ENCODE measurements at regions not wholly inside any gene's neighbourhood (a gene's known extent, or its start where the extent isn't known, plus 50 kb on each side); places are given as distances from the start of the nearest gene placed in this dataset.

DNA sequence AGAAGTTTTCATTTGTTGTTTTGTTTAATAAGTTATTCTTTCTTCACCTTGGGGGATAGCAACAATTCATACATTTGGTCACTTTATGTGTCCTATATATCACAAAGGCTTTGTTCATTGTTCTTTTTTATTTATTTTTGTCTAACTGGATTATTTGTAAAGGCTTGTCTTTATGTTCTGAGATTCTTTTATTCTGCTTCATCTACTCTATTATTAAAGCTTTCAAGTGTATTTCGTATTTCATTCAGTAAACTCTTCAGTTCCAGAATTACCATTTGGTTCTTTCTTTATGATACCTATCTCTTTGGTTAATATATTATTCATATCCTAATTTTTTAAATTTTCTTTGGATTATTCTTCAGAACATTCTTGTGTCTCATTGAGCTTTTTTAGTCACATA is 942.9 kb downstream of the ANKRD7 start:
- no peaks in the 10 kb centered on the region for H3K4me1 ChIP-seq
- no peaks in the 10 kb centered on the region for H3K27me3 ChIP-seq
- intact Hi-C loops (cut with DNase I; ENCODE audit: low total_unique reads), result no loop called here
- DNase-seq, result no peak
- H3K27ac ChIP-seq, result no peak overlapping the region
- H3K4me3 ChIP-seq, result no peak overlapping the region
- in situ Hi-C loops (cut with MboI; ENCODE audit: low sequenced_read_pairs in 4 of 4), result loop anchor here in 2 of 4 donors (25.0 kb wide), 1 partner anchor 805 kb away; no protein-coding TSS in a partner anchor
- TF ChIP-seq, protein P1, sequence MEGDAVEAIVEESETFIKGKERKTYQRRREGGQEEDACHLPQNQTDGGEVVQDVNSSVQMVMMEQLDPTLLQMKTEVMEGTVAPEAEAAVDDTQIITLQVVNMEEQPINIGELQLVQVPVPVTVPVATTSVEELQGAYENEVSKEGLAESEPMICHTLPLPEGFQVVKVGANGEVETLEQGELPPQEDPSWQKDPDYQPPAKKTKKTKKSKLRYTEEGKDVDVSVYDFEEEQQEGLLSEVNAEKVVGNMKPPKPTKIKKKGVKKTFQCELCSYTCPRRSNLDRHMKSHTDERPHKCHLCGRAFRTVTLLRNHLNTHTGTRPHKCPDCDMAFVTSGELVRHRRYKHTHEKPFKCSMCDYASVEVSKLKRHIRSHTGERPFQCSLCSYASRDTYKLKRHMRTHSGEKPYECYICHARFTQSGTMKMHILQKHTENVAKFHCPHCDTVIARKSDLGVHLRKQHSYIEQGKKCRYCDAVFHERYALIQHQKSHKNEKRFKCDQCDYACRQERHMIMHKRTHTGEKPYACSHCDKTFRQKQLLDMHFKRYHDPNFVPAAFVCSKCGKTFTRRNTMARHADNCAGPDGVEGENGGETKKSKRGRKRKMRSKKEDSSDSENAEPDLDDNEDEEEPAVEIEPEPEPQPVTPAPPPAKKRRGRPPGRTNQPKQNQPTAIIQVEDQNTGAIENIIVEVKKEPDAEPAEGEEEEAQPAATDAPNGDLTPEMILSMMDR (IDR thresholded peaks at IDR 0.05 in 4 of 5, conservative IDR thresholded peaks at IDR 0.05 in 1 of 5), result no peak
- TF ChIP-seq POLR2A (IDR thresholded peaks at IDR 0.05), result no peak
- H3K36me3 ChIP-seq, result no peaks in the 10 kb centered on the region
- no peaks in the 10 kb centered on the region for H3K9me3 ChIP-seq
- no peak for ATAC-seq

DNA sequence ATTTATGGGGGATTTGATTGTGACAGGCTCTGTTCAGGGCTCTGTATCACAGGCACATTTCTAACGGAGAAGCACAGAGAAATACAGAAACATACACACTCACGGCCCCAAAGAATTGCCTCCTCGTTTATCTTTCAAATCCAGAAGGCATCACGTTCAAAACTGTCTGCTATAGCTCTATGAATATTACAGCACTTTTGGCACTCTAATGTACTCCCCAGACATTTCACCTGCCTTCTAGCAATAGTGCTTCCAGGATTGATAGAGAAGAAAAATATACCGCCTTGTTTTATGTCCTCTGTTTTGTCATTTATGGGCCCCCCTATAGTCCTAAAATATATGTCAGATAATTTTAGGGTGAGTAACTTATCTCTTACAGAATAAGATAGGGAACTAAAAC is 947.5 kb downstream of the ANKRD7 start:
- no peaks in the 10 kb centered on the region for H3K36me3 ChIP-seq
- TF ChIP-seq, protein P1 (IDR thresholded peaks at IDR 0.05 in 4 of 5, conservative IDR thresholded peaks at IDR 0.05 in 1 of 5), result no peak
- TF ChIP-seq POLR2A (IDR thresholded peaks at IDR 0.05), result no peak
- intact Hi-C loops (cut with DNase I; ENCODE audit: low total_unique reads) (no loop called here), in situ Hi-C loops (cut with MboI; ENCODE audit: low sequenced_read_pairs in 4 of 4) (loop anchor here in 3 of 4 donors (5.0 to 25.0 kb wide), 2 partner anchors 810 to 820 kb away; no protein-coding TSS in a partner anchor)
- H3K4me1 ChIP-seq, result no peaks in the 10 kb centered on the region
- H3K27me3 ChIP-seq, result no peaks in the 10 kb centered on the region
- no peak overlapping the region for H3K4me3 ChIP-seq
- H3K27ac ChIP-seq, result no peak overlapping the region
- no peak for ATAC-seq
- no peaks in the 10 kb centered on the region for H3K9me3 ChIP-seq
- DNase-seq, result no peak

DNA sequence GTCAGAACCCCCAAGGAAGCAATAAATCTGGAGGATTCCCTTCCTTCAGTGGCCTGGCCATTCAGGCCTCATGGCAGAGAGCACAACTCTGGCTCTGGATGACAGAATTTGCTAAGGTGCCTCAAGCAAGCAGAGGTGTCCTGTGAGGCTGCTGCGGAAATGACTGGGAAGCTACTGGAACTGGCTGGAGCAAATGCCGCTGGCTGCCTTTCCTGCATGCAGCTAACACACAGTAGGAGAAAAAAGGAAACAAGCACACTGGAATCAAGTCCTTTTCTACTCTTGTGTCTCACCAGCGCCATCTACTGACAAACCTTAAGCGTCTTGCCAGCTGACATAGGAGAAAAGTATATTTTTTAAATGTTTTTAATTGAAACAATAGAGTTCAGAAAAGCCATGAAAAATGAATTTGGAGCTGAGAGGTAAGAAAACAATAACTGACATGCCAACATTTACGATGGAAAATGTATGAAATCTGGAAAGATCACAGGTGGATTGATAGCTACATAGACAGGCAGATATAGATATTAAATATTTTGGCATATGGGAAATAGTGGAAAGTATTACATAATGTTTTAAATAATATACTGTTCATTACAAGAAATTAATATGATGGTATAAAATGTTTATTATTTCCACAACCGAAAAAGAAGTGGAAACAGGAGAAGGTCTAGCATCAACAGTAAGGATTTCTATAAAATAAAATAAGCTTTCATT is 951.6 kb downstream of the ANKRD7 start:
- in situ Hi-C loops (cut with MboI; ENCODE audit: low sequenced_read_pairs in 4 of 4), result loop anchor here in 1 of 4 donors (25.0 kb wide), 1 partner anchor 914 kb away; no protein-coding TSS in a partner anchor

DNA sequence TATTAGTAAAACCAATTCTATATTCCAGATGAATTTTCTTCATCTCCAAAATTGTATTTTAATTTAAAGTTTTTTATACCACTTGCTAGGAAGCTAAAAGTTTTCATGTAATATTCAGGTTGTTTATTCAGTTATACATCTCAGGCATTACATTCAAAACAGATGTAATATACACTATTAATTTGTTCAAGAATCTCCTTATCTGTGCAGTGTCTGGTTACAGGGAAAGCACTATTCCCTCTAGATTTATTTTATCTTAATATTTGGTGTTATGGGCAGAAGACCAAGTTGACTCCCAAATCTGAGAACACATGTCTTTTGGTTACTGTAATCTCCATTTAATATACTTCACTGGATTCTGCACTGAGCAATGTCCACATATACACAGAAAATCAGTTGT is 953.4 kb downstream of the ANKRD7 start:
- H3K4me1 ChIP-seq, result no peaks in the 10 kb centered on the region
- ATAC-seq (no peak), DNase-seq (no peak)
- intact Hi-C loops (cut with DNase I; ENCODE audit: low total_unique reads), result loop anchor here (5.0 kb wide), 1 partner anchor 826 kb away; no protein-coding TSS in a partner anchor
- no peaks in the 10 kb centered on the region for H3K36me3 ChIP-seq
- no peak overlapping the region for H3K4me3 ChIP-seq
- H3K27me3 ChIP-seq, result no peaks in the 10 kb centered on the region
- H3K9me3 ChIP-seq, result no peaks in the 10 kb centered on the region
- in situ Hi-C loops (cut with MboI; ENCODE audit: low sequenced_read_pairs in 4 of 4), result loop anchor here in 1 of 4 donors (25.0 kb wide), 1 partner anchor 916 kb away; no protein-coding TSS in a partner anchor
- TF ChIP-seq, protein P1 (IDR thresholded peaks at IDR 0.05 in 4 of 5, conservative IDR thresholded peaks at IDR 0.05 in 1 of 5), result no peak
- H3K27ac ChIP-seq, result no peak overlapping the region

More for the DNA sequence above, 951.6 kb downstream of the ANKRD7 start:
- intact Hi-C loops (cut with DNase I; ENCODE audit: low total_unique reads), result loop anchor here (5.0 kb wide), 1 partner anchor 824 kb away; no protein-coding TSS in a partner anchor
- Histone ChIP-seq H3K36me3 (no peaks in the 10 kb centered on the region), H3K27ac (no peak overlapping the region), H3K9me3 (no peaks in the 10 kb centered on the region), H3K4me1 (no peaks in the 10 kb centered on the region), H3K27me3 (no peaks in the 10 kb centered on the region), H3K4me3 (no peak overlapping the region)
- no peak for DNase-seq
- ATAC-seq, result no peak
- TF ChIP-seq, protein P1 (IDR thresholded peaks at IDR 0.05 in 4 of 5, conservative IDR thresholded peaks at IDR 0.05 in 1 of 5), result peak in 3 of 5 experiments; percentile 20 to 57 (median 53)
- TF ChIP-seq POLR2A (IDR thresholded peaks at IDR 0.05), result no peak

All from gastrocnemius medialis (tissue), 4 donors.